CD4-positive, alpha-beta T cell treated with Interleukin-4 for 1 hour (primary cell): ENCODE measurements at regions not wholly inside any gene's neighbourhood (a gene's known extent, or its start where the extent isn't known, plus 50 kb on each side); places are given as distances from the start of the nearest gene placed in this dataset.

ENCODE experiments used
- DNase-seq, 2 donors: peaks; one replicate each; pipeline ENCODE4 v3.0.0-alpha.2; 2020 to 2022

GRCh38 chr18:22325396-22325795, 92.3 kb downstream of the CTAGE1 start:
- DNase-seq = no peak

GRCh38 chr18:22324191-22325131, 93.3 kb downstream of the CTAGE1 start:
- DNase-seq = no peak

GRCh38 chr18:22322243-22322691, 95.4 kb downstream of the CTAGE1 start:
- no peak for DNase-seq

- DNase-seq = no peak
Observed at GRCh38 chr18:22320771-22321170, 96.9 kb downstream of the CTAGE1 start.

- DNase-seq = no peak
Observed at GRCh38 chr18:22320155-22320554, 97.6 kb downstream of the CTAGE1 start.

GRCh38 chr18:22318745-22319407, 98.8 kb downstream of the CTAGE1 start:
- no peak for DNase-seq

GRCh38 chr18:22314420-22314819, 103.3 kb downstream of the CTAGE1 start:
- DNase-seq = no peak

GRCh38 chr18:22314001-22314400, 103.7 kb downstream of the CTAGE1 start:
- no peak for DNase-seq

- DNase-seq = no peak
Observed at GRCh38 chr18:22311301-22311700, 106.4 kb downstream of the CTAGE1 start.

- DNase-seq = no peak
Observed at GRCh38 chr18:22309191-22309590, 108.5 kb downstream of the CTAGE1 start.

GRCh38 chr18:22307528-22307927, 110.2 kb downstream of the CTAGE1 start:
- peak in 1 of 2 donors; percentile 24 for DNase-seq

- DNase-seq = no peak
Observed at GRCh38 chr18:22303927-22304326, 113.8 kb downstream of the CTAGE1 start.

GRCh38 chr18:22302144-22302543, 115.6 kb downstream of the CTAGE1 start:
- peak in 1 of 2 donors; percentile 39 for DNase-seq

GRCh38 chr18:22300665-22301636, 116.8 kb downstream of the CTAGE1 start:
- DNase-seq = no peak

- no peak for DNase-seq
Observed at GRCh38 chr18:22297008-22297407, 120.7 kb downstream of the CTAGE1 start.

- no peak for DNase-seq
Observed at GRCh38 chr18:22296304-22296703, 121.4 kb downstream of the CTAGE1 start.

GRCh38 chr18:22293417-22293816, 124.0 kb downstream of the GATA6 start:
- DNase-seq = no peak

GRCh38 chr18:22290004-22290403, 120.6 kb downstream of the GATA6 start:
- DNase-seq = no peak

- no peak for DNase-seq
Observed at GRCh38 chr18:22286585-22286984, 117.2 kb downstream of the GATA6 start.

- DNase-seq = peak; percentile 3 to 35
Observed at GRCh38 chr18:22285361-22286140, 116.2 kb downstream of the GATA6 start.

GRCh38 chr18:22284581-22285360, 115.4 kb downstream of the GATA6 start:
- DNase-seq = no peak
